Activated T-cell treated with anti-CD3 and anti-CD28 coated beads, Interleukin-2, amount 50 U/mL, for 4 hours (primary cell): ENCODE measurements at regions not wholly inside any gene's neighbourhood (a gene's known extent, or its start where the extent isn't known, plus 50 kb on each side); places are given as distances from the start of the nearest gene placed in this dataset.
A peak's percentile ranks its signal among the peaks of the same experiment; 100 is the strongest.
"Not testable (repeated sequence)": the region's sequence is repeated elsewhere in the genome, so short reads cannot be mapped to it uniquely, and the experiment has no call there.

Experiments used
- ATAC-seq, 2 donors: fragments of 200-7000 bp; cut with Tn5 transposase; one replicate each; pipeline ENCODE4 v1.10.0; 2021
- DNase-seq: peaks from one replicate; pipeline ENCODE4 v3.0.0-alpha.2; 2020
- H3K27me3 Mint-ChIP-seq: one replicate; pipeline ENCODE4 v1.8.0; 2021; ENCODE audit warnings: low read depth, mixed read lengths
- H3K36me3 Mint-ChIP-seq: one replicate; pipeline ENCODE4 v1.8.0; 2022; ENCODE audit warnings: mixed read lengths; ENCODE audit not compliant: insufficient read depth
- H3K4me1 Mint-ChIP-seq: one replicate; pipeline ENCODE4 v1.8.0; 2021; ENCODE audit warnings: low read depth, mixed read lengths
- H3K4me3 Mint-ChIP-seq: one replicate; pipeline ENCODE4 v1.8.0; 2021; ENCODE audit warnings: mild to moderate bottlenecking, moderate library complexity, mixed read lengths
- H3K9me3 Mint-ChIP-seq: one replicate; pipeline ENCODE4 v1.8.0; 2021; ENCODE audit warnings: mixed read lengths

DNA sequence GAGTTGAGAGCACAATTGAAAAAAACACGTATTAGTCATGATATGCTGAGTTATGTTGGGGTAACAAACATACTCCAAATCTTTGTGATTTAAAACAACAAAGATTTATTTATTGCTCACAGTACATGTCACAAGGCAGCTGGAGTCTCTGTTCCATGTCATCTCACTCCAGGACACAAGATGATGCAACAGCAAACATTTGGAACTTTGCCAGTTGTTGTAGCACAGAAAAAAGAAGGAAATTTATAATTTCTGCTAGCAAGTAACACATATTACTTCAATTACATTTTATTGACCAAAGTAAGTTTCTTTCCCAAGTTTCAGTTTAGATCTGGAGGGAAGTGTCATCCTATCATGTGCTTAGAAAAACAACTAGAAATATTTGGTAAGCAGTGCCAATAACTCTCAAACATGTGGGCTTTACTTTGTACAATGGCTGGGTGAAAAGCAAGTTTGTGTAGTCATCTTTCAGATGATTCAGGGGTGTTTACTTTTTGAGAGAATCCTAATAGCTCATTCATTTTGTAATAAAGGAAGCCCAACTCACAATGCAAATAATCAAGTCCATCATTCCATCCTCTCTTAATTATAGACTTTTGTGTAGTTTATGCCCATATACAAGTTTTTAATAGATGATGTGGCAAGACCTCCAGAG lies 452.3 kb downstream of the ZIC3 start:
- no peak overlapping the region for H3K4me3 Mint-ChIP-seq
- DNase-seq (no peak), ATAC-seq (no peak)
- H3K9me3 Mint-ChIP-seq: no peaks in the 10 kb centered on the region
- H3K27me3 Mint-ChIP-seq: no peaks in the 10 kb centered on the region
- H3K4me1 Mint-ChIP-seq: no peaks in the 10 kb centered on the region
- H3K36me3 Mint-ChIP-seq: no peaks in the 10 kb centered on the region

DNA sequence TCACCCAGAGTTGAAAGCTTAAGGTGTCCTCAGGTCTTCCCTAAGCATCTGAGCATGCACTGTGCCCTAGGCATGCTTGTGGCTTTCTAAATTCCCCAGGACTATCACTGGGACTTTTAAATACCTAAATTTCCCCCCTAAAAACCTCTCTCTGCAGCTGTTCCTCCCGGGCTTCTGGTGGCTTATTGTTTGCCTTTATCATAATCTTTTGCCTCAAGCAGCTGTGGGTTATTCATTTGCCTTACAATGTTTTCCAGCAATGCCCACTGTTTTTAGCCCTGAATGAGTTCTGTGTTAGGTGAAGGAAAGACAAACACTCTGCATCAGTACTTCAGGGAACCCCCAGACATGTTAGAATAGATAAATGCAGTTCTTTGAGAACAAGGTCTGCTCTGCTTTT lies 455.0 kb downstream of the ZIC3 start:
- no peak for DNase-seq
- no peak for ATAC-seq
- H3K9me3 Mint-ChIP-seq: no peaks in the 10 kb centered on the region
- H3K4me3 Mint-ChIP-seq: no peak overlapping the region
- H3K27me3 Mint-ChIP-seq: no peaks in the 10 kb centered on the region
- no peaks in the 10 kb centered on the region for H3K36me3 Mint-ChIP-seq
- H3K4me1 Mint-ChIP-seq: no peaks in the 10 kb centered on the region

DNA sequence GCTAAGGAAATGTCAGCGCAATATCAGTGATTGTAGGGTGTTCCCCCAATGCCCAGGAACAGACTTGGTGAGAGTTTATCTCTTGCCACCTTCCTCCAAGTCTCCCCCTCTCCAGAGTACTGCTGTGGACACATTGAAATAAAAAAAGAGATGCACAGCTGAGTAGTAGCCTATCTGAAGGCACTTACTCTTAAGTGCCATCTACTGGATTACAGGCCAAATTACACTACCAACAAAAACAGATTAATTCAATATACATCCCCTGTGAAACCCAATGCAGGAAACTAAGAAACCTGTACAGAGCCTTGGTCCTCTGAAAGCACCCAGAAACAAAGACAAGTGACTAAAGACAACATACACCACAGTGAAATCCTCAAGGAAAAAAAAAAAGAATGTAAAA lies 460.3 kb downstream of the ZIC3 start:
- no peak for DNase-seq
- H3K4me1 Mint-ChIP-seq: no peaks in the 10 kb centered on the region
- no peak overlapping the region for H3K4me3 Mint-ChIP-seq
- H3K27me3 Mint-ChIP-seq: peaks cover 2% of the 10 kb centered on the region
- no peaks in the 10 kb centered on the region for H3K9me3 Mint-ChIP-seq
- no peak for ATAC-seq
- H3K36me3 Mint-ChIP-seq: no peaks in the 10 kb centered on the region

DNA sequence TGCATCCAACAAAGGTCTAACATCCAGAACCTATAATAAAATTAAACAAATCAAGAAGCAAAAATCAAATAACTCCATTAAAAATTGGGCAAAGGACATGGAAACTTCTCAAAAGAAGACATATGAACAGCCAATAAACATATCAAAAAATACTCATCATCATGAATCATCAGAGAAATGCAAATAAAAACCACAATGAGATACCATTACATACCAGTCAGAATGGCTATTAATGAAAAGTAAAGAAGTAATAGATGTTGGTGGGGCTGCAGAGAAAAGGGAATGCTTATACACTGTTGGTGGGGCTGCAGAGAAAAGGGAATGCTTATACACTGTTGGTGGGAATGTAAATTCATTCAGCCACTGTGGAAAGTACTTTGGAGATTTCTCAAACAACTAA lies 465.8 kb downstream of the ZIC3 start:
- no peak for ATAC-seq
- no peak for DNase-seq
- Mint-ChIP-seq H3K36me3 (no peaks in the 10 kb centered on the region), H3K4me1 (no peaks in the 10 kb centered on the region), H3K9me3 (no peaks in the 10 kb centered on the region), H3K4me3 (no peak overlapping the region), H3K27me3 (peaks cover 2% of the 10 kb centered on the region)

DNA sequence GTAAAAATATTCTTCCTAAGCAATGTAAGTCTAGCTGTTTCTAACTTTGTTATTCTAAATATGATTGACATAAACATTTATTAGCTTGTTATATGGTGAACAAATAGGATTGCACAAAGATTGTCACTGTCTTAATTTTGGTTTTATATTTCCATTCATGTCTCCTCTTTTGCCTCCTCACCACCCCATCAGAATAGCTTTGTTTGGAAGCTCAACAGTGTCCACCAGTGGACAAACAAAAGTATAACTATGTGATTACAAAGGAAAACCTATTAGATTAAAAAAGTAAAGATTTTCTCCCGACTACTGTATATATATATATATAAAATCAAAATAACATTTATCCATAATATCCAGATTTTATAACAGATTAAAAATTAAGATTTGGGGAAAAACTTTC lies 468.2 kb downstream of the ZIC3 start:
- Mint-ChIP-seq H3K9me3 (no peaks in the 10 kb centered on the region), H3K36me3 (no peaks in the 10 kb centered on the region), H3K27me3 (peaks cover 2% of the 10 kb centered on the region), H3K4me1 (no peaks in the 10 kb centered on the region), H3K4me3 (no peak overlapping the region)
- ATAC-seq (no peak), DNase-seq (no peak)

DNA sequence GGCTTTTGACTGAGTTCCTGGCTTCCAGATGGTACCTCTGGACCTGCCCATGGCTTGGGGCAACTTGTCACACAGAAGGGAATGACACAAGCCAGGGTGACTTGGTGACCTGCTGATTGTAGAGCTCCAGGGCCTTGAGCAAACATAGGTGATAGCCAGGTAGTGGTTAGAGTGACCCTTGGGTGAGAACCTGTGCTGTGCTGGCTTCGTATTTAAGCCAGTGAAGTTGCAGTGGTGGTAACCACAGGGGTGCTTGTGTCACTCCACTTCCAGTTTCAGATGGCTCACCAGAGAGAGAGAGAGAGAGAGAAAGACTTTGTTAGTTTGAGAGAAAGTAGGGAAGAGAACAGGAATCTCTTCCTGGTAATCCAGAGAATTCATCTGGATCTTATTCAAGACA lies 471.6 kb downstream of the ZIC3 start:
- Mint-ChIP-seq H3K4me1 (no peaks in the 10 kb centered on the region), H3K27me3 (peaks cover 2% of the 10 kb centered on the region), H3K4me3 (no peak overlapping the region), H3K9me3 (peaks cover 13% of the 10 kb centered on the region), H3K36me3 (no peaks in the 10 kb centered on the region)
- DNase-seq: no peak
- no peak for ATAC-seq

DNA sequence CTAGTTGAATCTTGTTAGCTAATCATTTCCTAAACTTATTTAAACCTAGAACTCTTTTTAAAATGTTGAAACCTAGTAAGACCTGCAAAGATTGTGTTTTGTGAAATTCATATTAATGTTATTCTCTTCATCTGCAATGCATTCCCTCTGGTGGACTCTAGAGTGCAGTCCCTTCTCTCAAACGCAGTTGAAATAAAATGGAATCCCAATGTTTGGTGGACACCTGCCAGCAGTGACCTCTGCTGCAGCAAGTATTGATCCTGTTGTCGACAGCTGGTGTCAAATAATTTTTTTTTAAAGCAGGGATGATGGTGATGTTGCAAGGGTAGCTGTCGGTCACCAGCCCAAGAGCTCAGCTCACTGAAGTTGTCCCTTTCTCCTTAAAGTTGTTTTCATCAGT lies 492.0 kb downstream of the ZIC3 start:
- no peaks in the 10 kb centered on the region for H3K4me1 Mint-ChIP-seq

DNA sequence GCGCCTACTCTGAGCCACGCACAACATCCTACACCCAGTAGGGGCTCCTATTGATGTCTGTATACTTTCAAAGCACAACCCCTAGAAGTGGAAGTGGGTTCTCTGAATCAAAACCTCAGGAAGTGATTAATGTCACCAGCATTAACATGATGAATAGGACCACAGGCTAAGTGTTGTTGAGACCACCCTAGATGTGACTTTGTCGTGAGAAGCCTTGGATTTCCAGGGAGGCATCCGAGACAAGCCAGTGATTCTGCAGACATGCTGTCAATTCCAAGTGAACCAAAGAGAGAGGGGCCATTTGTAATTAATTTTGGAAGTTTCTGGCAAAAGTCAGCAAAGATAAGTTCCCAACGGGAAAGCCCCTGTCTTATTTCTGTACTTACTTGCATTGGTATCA lies 493.0 kb downstream of the ZIC3 start:
- ATAC-seq: no peak
- Mint-ChIP-seq H3K36me3 (no peaks in the 10 kb centered on the region), H3K4me3 (no peak overlapping the region), H3K4me1 (no peaks in the 10 kb centered on the region), H3K27me3 (no peaks in the 10 kb centered on the region), H3K9me3 (no peaks in the 10 kb centered on the region)
- no peak for DNase-seq

More for the DNA sequence above, 492.0 kb downstream of the ZIC3 start:
- DNase-seq (no peak), ATAC-seq (no peak)
- no peak overlapping the region for H3K4me3 Mint-ChIP-seq
- no peaks in the 10 kb centered on the region for H3K36me3 Mint-ChIP-seq
- no peaks in the 10 kb centered on the region for H3K27me3 Mint-ChIP-seq
- H3K9me3 Mint-ChIP-seq: no peaks in the 10 kb centered on the region

DNA sequence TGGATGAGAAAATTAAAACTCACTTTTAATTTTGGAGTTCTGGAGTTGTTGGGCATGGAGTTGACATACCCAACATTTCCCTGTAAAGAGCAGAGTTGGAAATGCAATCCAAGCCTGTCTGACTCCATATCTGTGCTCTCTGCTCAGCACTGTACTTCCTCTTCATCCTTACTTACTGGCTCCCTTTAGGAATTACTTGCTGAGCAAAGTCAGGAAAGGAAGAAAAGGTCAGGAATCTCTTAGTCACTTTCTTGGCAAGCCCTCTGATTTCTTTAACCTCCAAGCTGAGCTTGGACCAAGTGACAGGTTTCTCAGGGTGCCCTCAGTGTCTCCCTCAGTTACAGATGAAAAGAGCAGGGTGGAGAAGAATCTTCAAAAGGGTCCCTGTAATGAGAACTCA lies 501.5 kb downstream of the ZIC3 start:
- no peaks in the 10 kb centered on the region for H3K27me3 Mint-ChIP-seq
- no peaks in the 10 kb centered on the region for H3K36me3 Mint-ChIP-seq
- ATAC-seq (no peak), DNase-seq (no peak)
- no peak overlapping the region for H3K4me3 Mint-ChIP-seq
- no peaks in the 10 kb centered on the region for H3K4me1 Mint-ChIP-seq
- no peaks in the 10 kb centered on the region for H3K9me3 Mint-ChIP-seq

DNA sequence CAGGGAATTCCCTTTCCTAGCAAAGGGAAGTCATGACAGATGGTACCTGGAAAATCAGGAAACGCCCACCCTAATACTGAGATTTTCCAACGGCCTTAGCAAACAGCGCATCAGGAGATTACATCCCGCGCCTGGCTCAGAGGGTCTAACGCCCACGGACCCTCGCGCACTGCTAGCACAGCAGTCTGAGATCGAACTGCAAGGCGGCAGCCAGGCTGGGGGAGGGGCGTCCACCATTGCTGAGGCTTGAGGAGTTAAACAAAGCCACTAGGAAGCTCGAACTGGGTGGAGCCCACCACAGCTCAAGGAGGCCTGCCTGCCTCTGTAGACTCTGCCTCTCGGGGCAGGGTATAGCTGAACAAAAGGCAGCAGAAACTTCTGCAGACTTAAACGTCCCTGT lies 507.7 kb downstream of the ZIC3 start:
- no peak for DNase-seq
- Mint-ChIP-seq H3K36me3 (no peaks in the 10 kb centered on the region), H3K9me3 (peaks cover 3% of the 10 kb centered on the region), H3K4me3 (no peak overlapping the region), H3K27me3 (no peaks in the 10 kb centered on the region), H3K4me1 (no peaks in the 10 kb centered on the region)
- ATAC-seq: no peak

DNA sequence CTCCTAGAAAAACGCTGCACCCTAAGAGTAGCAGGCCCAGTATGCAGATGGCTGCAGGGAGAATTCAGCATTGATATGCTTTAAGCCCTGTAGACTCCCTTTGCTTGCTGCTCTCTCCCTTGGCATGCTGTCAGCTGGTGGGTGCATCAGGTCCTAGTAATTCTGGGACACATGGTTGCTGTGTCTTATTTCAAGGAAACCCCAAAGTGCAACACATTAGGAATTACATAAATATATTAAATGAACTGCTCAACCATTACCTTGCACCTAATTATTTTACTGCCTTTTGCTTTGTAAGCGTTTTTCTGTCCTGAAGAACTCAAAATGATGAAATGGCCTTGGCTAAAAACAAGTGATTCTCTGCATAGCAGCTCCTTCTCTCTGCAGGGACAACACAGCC lies 516.3 kb downstream of the ZIC3 start:
- Mint-ChIP-seq H3K9me3 (peaks cover 4% of the 10 kb centered on the region), H3K36me3 (no peaks in the 10 kb centered on the region), H3K4me1 (no peaks in the 10 kb centered on the region), H3K27me3 (no peaks in the 10 kb centered on the region), H3K4me3 (no peak overlapping the region)
- ATAC-seq (no peak), DNase-seq (no peak)

DNA sequence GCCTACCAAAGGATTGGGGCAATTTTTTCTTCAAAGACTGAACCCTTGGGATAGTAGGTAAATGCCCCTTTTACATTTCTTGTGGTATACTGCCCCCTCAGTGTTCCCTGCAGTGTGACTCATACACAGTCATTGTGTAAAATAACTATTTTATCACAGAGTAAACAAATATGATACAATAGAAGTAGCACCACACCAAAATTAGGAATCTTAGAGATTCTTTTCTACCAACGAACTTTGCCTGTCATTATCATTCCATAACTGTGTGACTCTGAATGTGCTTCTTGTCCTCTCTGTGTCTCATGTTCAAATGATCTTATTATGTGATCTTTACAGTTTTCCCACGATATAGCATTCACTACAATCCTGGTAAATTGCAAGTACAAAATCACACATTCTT lies 517.0 kb downstream of the ZIC3 start:
- H3K4me1 Mint-ChIP-seq: no peaks in the 10 kb centered on the region
- no peak for ATAC-seq
- no peak for DNase-seq
- H3K9me3 Mint-ChIP-seq: peaks cover 4% of the 10 kb centered on the region
- no peaks in the 10 kb centered on the region for H3K36me3 Mint-ChIP-seq
- no peaks in the 10 kb centered on the region for H3K27me3 Mint-ChIP-seq
- H3K4me3 Mint-ChIP-seq: no peak overlapping the region

DNA sequence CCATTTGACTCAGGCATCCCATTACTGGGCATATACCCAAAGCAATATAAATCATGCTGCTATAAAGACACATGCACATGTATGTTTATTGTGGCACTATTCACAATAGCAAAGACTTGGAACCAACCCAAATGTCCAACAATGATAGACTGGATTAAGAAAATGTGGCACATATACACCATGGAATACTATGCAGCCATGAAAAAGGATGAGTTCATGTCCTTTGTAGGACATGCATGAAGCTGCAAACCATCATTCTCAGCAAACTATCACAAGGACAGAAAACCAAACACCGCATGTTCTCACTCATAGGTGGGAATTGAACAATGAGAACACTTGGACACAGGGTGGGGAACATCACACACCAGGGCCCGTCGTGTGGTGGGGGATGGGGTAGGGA lies 545.0 kb downstream of the ZIC3 start:
- not testable (repeated sequence) for H3K4me1 Mint-ChIP-seq, ATAC-seq, H3K36me3 Mint-ChIP-seq, DNase-seq, H3K9me3 Mint-ChIP-seq, H3K27me3 Mint-ChIP-seq, H3K4me3 Mint-ChIP-seq

DNA sequence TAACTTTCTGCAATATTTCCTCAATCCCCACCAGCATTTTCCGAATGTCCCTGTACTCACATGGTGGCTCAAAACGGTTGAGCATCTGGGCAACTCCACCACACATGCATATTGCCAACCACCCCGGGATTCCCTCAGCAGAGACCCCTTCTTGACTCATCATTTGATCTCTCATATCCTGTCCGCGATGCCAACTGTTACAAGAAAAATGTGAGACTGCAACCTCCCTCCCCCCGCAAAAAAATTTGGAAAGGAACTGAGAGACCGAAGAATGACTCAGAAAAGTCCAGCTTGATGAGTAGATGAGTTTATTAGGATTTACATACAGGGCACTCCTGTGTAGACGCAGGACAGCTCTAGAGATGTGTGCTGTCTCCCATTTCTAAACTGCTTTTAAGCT lies 561.4 kb downstream of the ZIC3 start:
- peaks cover 2% of the 10 kb centered on the region for H3K27me3 Mint-ChIP-seq
- no peak overlapping the region for H3K4me3 Mint-ChIP-seq
- no peak for ATAC-seq

DNA sequence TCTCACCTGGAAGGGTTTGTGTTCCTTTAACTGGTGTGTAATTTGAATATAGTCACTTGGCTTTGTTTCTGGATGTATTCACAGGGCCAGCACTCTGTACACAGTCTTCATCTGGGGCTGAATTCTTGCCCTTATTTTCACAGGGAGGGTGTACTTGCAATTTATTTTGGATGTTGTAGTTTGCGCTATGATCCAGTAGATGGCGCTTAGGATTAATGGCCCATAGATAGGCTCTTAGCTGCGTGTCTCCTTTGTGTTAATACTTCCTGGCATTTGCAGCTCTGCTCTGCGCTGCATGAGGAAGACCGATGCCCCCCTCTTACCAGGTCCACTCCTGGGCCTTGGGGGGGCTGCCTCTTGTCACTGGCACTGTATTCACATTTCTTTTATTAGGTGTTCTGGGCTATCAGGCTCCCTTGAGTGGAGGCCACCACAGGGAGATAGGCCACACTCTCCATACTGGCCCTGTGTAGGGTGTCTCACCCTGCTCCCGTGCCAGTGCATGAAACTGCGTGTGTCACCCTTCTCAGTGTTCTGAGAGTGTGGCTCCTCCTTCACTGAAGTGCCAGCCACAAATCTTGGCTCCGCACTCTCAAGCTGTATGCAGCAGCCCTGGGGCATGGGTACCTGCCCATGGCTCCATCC lies 562.2 kb downstream of the ZIC3 start:
- H3K9me3 Mint-ChIP-seq: no peaks in the 10 kb centered on the region
- DNase-seq (no peak), ATAC-seq (peak in 1 of 2 donors; percentile 54)
- no peak overlapping the region for H3K4me3 Mint-ChIP-seq
- peaks cover 2% of the 10 kb centered on the region for H3K27me3 Mint-ChIP-seq
- H3K36me3 Mint-ChIP-seq: no peaks in the 10 kb centered on the region
- no peaks in the 10 kb centered on the region for H3K4me1 Mint-ChIP-seq

More for the DNA sequence above, 561.4 kb downstream of the ZIC3 start:
- Mint-ChIP-seq H3K36me3 (no peaks in the 10 kb centered on the region), H3K4me1 (no peaks in the 10 kb centered on the region), H3K9me3 (no peaks in the 10 kb centered on the region)
- no peak for DNase-seq
